ENCODE measurements at regions not wholly inside any gene's neighbourhood (a gene's known extent, or its start where the extent isn't known, plus 50 kb on each side); places are given as distances from the start of the nearest gene placed in this dataset.
A peak's percentile ranks its signal among the peaks of the same experiment; 100 is the strongest.

DNA sequence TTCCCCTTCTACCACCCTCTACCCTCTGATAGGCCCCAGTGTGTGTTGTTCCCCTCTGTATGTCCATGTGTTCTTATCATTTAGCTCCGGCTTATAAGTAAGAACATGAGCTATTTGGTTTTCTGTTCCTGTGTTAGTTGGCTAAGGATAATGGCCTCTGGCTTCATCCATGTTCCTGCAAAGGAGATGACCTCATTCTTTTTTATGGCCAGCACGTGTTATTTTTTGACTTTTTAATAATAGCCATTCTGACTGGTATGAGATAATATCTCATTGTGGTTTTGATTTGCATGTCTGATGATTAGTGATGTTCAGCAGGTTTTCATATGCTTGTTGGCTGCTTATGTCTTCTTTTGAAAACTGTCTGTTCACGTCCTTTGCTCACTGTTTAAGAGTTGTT lies 63.1 kb upstream of the NPHP3 start:
- H3K27ac ChIP-seq (ENCODE audit: low read length) = no peak overlapping the region

GRCh38 chr3:132784502-132785025 lies 62.4 kb upstream of the NPHP3 start:
- Histone ChIP-seq H3K4me1 (ENCODE audit: insufficient read depth, low read length) (no peaks in the 10 kb centered on the region), H3K27me3 (ENCODE audit: low read length) (peaks cover 16% of the 10 kb centered on the region; the same call in 1 of the 2 replicates), H3K79me2 (ENCODE audit: low read length) (no peaks in the 10 kb centered on the region), H3K9me3 (ENCODE audit: low read length) (no peaks in the 10 kb centered on the region), H4K20me1 (ENCODE audit: low read length) (no peaks in the 10 kb centered on the region), H2AFZ (ENCODE audit: low read length) (no peak overlapping the region), H3K4me3 (ENCODE audit: low read length) (no peak overlapping the region), H3K36me3 (ENCODE audit: low read depth, low read length) (no peaks in the 10 kb centered on the region), H3K27ac (ENCODE audit: low read length) (no peak overlapping the region), H3F3A (ENCODE audit: low read length, unreplicated experiment) (no peaks in the 10 kb centered on the region), H3K9me2 (replicated peaks; ENCODE audit: low read length) (no peaks in the 10 kb centered on the region), H3K9ac (ENCODE audit: low read length) (no peak overlapping the region), H3K4me2 (ENCODE audit: low read length) (no peak overlapping the region)
- DNase-seq (no peak), ATAC-seq (no peak)
- ChIA-PET CTCF (no interaction called here), POLR2A (ENCODE audit: unreplicated experiment) (no interaction called here)
- BruUV-seq (replicated peaks) = no TSS peak
- intact Hi-C loops (cut with micrococcal nuclease) = no loop called here
- TF ChIP-seq, protein P1, sequence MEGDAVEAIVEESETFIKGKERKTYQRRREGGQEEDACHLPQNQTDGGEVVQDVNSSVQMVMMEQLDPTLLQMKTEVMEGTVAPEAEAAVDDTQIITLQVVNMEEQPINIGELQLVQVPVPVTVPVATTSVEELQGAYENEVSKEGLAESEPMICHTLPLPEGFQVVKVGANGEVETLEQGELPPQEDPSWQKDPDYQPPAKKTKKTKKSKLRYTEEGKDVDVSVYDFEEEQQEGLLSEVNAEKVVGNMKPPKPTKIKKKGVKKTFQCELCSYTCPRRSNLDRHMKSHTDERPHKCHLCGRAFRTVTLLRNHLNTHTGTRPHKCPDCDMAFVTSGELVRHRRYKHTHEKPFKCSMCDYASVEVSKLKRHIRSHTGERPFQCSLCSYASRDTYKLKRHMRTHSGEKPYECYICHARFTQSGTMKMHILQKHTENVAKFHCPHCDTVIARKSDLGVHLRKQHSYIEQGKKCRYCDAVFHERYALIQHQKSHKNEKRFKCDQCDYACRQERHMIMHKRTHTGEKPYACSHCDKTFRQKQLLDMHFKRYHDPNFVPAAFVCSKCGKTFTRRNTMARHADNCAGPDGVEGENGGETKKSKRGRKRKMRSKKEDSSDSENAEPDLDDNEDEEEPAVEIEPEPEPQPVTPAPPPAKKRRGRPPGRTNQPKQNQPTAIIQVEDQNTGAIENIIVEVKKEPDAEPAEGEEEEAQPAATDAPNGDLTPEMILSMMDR (conservative IDR thresholded peaks at IDR 0.05; ENCODE audit: low read depth, low read length) = no peak
- no peak for TF ChIP-seq EZH2 (IDR thresholded peaks at IDR 0.05; ENCODE audit: low read length, unreplicated experiment)
- TF ChIP-seq EZH2phosphoT487 (IDR thresholded peaks at IDR 0.05; ENCODE audit: borderline replicate concordance, low read length) = no peak

More for the DNA sequence above, 63.1 kb upstream of the NPHP3 start:
- no peak overlapping the region for H2AFZ ChIP-seq (ENCODE audit: low read length)
- no peaks in the 10 kb centered on the region for H3K4me1 ChIP-seq (ENCODE audit: insufficient read depth, low read length)
- POLR2A ChIA-PET (ENCODE audit: unreplicated experiment) = no interaction called here
- H4K20me1 ChIP-seq (ENCODE audit: low read length) = no peaks in the 10 kb centered on the region
- no peak overlapping the region for H3K9ac ChIP-seq (ENCODE audit: low read length)
- H3K79me2 ChIP-seq (ENCODE audit: low read length) = no peaks in the 10 kb centered on the region
- H3K4me2 ChIP-seq (ENCODE audit: low read length) = no peak overlapping the region
- TF ChIP-seq EZH2 (IDR thresholded peaks at IDR 0.05; ENCODE audit: low read length, unreplicated experiment) (no peak), EZH2phosphoT487 (IDR thresholded peaks at IDR 0.05; ENCODE audit: borderline replicate concordance, low read length) (no peak)
- TF ChIP-seq, protein P1 (conservative IDR thresholded peaks at IDR 0.05; ENCODE audit: low read depth, low read length) = no peak
- H3K27me3 ChIP-seq (ENCODE audit: low read length) = peaks cover 17% of the 10 kb centered on the region; the same call in 1 of the 2 replicates
- BruUV-seq (replicated peaks) = no TSS peak
- H3K4me3 ChIP-seq (ENCODE audit: low read length) = no peak overlapping the region
- ATAC-seq (no peak), DNase-seq (no peak)
- intact Hi-C loops (cut with micrococcal nuclease) = no loop called here
- H3K9me3 ChIP-seq (ENCODE audit: low read length) = no peaks in the 10 kb centered on the region
- CTCF ChIA-PET = no interaction called here
- H3K36me3 ChIP-seq (ENCODE audit: low read depth, low read length) = no peaks in the 10 kb centered on the region
- no peaks in the 10 kb centered on the region for H3F3A ChIP-seq (ENCODE audit: low read length, unreplicated experiment)
- no peaks in the 10 kb centered on the region for H3K9me2 ChIP-seq (replicated peaks; ENCODE audit: low read length)

DNA sequence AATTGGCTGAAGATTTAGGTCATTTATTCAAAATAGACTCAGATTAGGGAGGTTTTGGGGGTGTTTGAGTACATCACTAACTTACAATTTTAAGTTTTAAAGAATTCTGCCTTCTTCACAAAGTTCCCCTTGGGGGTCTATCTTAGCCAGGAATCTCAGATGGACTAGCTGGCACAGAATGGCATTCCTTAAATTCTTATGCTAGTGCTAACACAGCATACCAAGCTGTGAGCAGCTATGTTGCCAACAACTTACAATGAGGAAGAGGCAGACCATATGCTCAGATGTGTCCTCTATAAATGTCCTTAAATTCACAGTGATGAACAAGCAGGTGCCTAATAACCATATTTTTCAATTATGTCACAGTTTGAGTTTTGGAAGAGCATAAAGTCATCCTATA lies 60.9 kb upstream of the NPHP3 start:
- DNase-seq (peak; percentile 4), ATAC-seq (no peak)
- no peak overlapping the region for H3K27ac ChIP-seq (ENCODE audit: low read length)
- H3K4me1 ChIP-seq (ENCODE audit: insufficient read depth, low read length) = no peaks in the 10 kb centered on the region
- peaks cover 16% of the 10 kb centered on the region; the same call in 1 of the 2 replicates for H3K27me3 ChIP-seq (ENCODE audit: low read length)
- TF ChIP-seq EZH2phosphoT487 (IDR thresholded peaks at IDR 0.05; ENCODE audit: borderline replicate concordance, low read length) = no peak
- TF ChIP-seq, protein P1 (conservative IDR thresholded peaks at IDR 0.05; ENCODE audit: low read depth, low read length) = no peak
- no peak for TF ChIP-seq EZH2 (IDR thresholded peaks at IDR 0.05; ENCODE audit: low read length, unreplicated experiment)
- H3K36me3 ChIP-seq (ENCODE audit: low read depth, low read length) = no peaks in the 10 kb centered on the region
- ChIA-PET POLR2A (ENCODE audit: unreplicated experiment) (no interaction called here), CTCF (no interaction called here)
- BruUV-seq (replicated peaks) = no TSS peak
- H2AFZ ChIP-seq (ENCODE audit: low read length) = no peak overlapping the region
- no peak overlapping the region for H3K9ac ChIP-seq (ENCODE audit: low read length)
- H3F3A ChIP-seq (ENCODE audit: low read length, unreplicated experiment) = no peaks in the 10 kb centered on the region
- no peaks in the 10 kb centered on the region for H3K9me3 ChIP-seq (ENCODE audit: low read length)
- no peak overlapping the region for H3K4me3 ChIP-seq (ENCODE audit: low read length)
- no peak overlapping the region for H3K4me2 ChIP-seq (ENCODE audit: low read length)
- H3K79me2 ChIP-seq (ENCODE audit: low read length) = no peaks in the 10 kb centered on the region
- intact Hi-C loops (cut with micrococcal nuclease) = no loop called here
- no peaks in the 10 kb centered on the region for H4K20me1 ChIP-seq (ENCODE audit: low read length)
- H3K9me2 ChIP-seq (replicated peaks; ENCODE audit: low read length) = no peaks in the 10 kb centered on the region
